Brain pericyte (primary cell): ENCODE measurements at regions not wholly inside any gene's neighbourhood (a gene's known extent, or its start where the extent isn't known, plus 50 kb on each side); places are given as distances from the start of the nearest gene placed in this dataset.
A peak's percentile ranks its signal among the peaks of the same experiment; 100 is the strongest.

Source experiments
- DNase-seq: peaks from one replicate; pipeline ENCODE4 v3.0.0-alpha.2; 2012; ENCODE audit warnings: low read depth, low spot score

GRCh38 chr4:138925495-138925894 is 90.1 kb upstream of the NOCT start:
- DNase-seq = no peak

DNA sequence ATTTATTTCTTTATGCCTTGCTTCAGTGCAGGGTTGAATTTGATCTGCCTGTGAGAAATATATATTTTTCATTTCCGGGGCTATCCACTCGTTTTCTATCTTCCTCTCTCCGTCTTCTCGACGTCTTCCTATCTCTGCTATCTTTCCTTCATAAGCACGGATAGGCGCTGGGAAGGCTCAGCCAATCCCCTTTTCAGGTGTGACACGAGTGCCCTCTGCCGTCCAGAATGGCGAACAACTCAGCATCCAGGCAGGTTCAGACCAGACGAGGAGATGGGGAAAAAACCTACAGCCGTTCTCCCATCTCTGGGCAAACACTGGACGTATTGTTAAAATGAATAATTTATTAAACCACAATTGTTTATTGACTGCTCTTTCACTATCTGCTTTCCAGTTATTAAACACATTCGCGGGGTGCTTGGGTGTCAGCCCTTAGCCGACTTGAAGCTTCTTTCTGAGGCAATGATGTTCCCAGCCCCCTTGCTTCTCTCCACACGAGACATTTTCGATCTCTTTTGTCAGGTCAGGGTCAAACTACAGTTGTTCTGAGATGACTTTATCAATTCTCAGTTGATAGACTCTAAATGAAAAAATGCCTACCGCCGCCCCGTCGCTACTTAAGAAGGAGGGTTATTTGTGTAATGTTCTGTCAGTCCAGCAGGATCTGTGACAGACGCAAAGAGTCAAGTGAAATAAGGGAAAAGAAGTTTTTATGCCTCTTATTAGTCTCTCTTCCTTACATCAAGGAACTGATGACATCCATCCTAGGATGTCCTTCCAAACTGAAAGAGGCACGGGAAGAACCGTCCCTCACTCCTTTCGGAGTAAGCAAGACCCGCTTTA is 96.3 kb upstream of the NOCT start:
- peak; percentile 54 for DNase-seq

- no peak for DNase-seq
These were observed 97.3 kb upstream of the NOCT start for GRCh38 chr4:138918169-138918869.

DNA sequence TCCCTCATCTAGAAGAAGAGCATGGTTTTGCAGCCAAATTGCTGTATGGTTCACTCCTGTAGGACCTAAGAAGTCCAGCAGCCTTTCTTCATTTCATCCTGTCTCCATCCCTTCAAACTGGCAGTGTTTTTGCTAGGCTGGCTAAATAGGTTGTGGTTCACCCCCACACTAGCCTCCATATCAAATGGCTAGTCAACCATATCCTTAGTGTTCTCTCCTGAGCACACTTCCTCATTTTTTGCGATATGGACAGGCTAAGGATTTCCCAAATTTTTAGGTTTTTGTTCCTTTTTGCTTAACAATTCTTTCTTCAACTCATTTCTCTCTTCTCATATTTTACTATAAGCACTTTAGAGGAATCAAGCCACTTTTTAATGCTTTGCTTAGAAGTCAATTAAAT is 98.8 kb upstream of the NOCT start:
- DNase-seq = no peak

GRCh38 chr4:138915756-138916155 is 99.8 kb upstream of the NOCT start:
- DNase-seq = no peak

DNA sequence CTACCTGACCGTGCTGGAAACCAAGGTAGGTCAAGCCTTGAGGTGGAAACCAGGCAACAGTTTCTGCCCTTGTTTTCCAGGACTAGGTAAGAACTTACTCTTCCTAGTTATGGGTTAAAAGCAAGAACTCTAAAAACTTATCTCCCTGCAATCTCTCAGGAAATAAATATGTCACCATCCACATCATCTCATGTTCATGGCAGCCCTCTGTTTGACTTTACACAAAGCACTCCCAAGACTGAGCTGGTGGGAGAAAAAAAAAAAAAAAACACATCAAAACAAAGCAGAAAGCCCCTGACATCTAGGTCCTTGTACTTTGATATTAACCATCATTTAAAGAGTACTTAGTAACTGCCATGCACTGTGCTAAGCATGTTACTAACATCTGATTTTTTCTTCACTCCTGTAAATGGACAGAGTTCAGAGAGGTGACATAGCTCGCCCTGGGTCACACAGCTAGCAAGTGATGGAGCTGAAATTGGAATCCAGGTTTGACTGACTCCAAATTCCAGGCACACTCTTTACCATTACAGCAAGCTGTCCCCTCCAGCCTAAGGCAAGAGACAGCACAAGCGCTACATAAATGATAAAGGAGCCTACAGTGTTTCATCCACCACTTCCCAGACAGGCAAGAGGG is 102.8 kb upstream of the NOCT start:
- DNase-seq = no peak

- no peak for DNase-seq
These were observed 103.5 kb upstream of the NOCT start for GRCh38 chr4:138911909-138912703.

DNA sequence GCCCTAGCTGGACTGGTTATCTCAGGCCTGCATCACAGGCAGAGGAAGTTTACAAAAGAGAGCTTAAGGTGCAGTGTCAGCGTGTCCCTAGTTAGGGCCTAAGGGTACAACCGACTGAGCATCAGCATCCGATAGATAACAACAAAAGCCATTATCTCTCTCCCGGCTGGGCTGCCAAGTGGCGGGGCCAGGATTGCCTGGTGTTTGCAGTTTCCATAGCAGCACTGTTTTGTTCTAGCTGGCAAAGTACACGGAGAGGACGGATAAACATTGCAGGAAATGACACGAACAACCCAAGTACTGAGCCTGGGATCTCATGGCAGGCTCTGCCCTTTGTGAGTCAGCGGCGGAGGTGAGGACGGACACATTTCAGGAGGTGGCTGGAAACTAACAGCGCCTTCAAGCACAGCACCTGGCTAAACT is 104.7 kb upstream of the NOCT start:
- DNase-seq = peak; percentile 27

- no peak for DNase-seq
These were observed 105.2 kb upstream of the NOCT start for GRCh38 chr4:138910195-138910913.

DNA sequence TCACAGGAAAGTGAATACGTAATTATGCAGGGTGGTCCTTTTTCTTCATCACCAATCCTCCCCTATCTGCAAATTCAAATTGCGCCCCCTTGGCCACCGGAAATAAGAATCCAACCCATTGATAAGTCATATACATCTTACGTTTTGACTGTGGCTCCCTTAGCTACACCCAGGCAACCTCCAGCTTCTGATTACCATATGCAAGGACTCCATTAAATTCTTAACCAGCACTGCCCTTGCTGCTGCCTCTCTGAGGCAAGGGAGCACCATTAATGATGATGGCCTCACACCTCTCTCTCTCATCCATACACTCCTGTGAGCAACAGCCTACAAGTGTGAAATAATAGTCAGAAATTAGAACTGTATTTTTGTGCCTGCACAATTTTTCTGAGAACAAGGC is 106.0 kb upstream of the NOCT start:
- no peak for DNase-seq

DNA sequence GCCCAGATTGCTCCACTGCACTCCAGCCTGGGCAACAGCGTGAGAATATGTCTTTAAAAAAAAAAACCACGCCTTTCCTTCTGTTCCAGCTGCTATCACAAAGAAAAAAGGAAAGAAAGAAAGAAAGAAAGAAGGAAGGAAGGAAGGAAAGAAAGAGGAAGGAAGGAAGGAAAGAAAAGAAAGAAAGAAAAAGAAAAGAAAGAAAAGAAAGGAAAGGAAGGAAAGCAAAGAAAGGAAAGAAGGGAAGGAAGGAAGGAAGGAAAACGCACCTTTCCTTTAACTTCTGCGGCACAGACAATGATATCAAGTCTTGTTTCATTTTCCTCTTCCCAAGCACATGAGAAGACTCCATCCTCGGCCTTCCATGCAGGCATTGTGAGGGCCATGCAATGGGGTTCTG is 107.4 kb upstream of the NOCT start:
- no peak for DNase-seq

DNA sequence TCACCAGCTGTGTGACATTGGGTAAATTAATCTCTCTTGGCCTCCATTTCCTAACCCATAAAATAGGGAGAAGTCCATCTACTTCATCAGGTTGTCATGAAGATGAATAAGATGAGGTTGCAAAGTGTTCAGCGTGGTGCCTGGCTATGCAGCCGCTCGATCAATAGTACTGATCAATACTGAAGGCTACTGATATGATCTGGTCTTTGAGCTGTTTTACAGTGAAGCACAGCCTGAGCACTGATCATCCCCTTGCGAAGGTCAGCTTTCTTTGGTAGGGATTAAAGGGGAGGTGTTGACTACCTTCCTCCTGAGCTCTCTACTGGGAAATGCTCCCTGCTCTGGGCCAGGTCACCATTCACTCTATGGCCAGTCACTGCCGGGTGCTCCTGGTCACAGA is 108.4 kb upstream of the NOCT start:
- no peak for DNase-seq

DNA sequence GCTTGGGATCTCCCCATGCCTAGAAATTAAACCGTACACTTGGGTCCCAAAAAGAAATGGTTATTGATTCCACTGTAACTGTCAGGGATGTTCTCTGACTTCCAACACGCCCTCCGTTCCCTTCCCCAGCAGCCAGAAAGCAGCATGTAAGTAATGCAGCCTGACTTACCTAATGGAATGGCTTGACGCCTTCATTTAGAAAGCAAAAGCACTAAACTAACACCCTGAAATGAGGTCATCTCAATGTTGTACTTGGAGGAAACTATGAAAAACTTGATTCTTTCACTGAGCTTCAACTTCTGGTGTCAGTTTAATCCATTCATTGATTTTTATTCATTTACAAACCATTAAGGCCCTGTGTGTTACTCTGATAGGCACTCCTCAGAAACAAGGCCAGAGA is 110.8 kb upstream of the NOCT start:
- DNase-seq = no peak

GRCh38 chr4:138903185-138903584 is 112.4 kb upstream of the NOCT start:
- no peak for DNase-seq

DNA sequence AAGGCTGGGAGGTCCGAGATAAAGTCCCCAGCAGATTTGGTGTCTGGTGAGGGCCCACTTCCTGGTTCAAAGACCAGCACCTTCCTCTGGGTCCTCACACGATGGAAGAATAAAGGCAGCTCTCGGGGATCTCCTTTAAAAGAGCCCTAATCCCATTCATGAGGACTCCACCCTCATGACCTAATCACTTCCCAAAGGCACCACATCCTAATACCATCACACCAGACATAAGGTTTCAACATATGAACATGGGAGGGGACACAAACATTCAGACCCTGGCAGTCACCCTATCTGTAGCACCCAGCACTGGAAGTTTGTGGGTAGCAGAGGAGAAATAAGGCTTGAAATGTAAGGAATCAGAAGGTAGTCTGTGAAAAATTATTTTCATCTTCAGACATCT is 112.9 kb upstream of the NOCT start:
- DNase-seq = no peak

DNA sequence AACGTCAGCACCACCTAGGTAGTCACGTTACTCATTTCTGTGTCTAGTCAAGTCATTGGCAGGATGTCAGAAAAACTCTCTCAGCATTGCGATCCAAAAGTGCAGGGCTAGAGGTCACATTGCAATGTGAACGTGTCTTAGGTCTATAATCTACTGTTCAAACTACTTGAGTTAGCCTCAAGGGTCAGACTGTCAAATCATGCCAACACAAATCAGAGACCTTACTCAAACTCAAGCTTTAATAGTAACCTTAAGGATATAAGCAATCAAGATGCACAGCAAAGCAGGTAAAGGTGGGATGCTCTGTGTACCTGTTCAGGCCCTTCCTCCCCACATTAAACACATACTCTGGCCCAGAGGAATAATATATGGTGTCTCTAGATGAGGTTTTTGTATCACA is 114.4 kb upstream of the NOCT start:
- no peak for DNase-seq

GRCh38 chr4:138899999-138900398 is 115.6 kb upstream of the NOCT start:
- no peak for DNase-seq

GRCh38 chr4:138898282-138898681 is 117.3 kb upstream of the NOCT start:
- no peak for DNase-seq

DNA sequence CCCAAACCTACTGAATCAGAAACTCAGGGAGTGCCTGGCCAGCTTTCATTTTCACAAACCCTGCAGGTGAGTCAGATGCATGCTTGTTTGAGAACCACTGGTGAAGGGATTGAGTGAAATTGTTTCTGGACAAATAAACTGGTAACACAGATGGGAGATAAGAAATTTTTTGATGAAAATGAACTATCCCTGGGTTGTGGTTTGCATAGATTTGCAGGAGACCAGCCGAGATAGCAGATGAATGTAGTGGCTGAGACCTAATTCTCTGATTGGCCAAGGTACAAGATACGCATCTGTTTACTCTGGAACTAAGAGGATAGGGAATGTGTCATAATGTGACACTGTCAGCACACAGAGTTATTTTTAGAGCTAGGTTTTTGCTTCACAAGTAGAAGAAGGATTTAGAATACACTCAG is 117.8 kb upstream of the NOCT start:
- no peak for DNase-seq

GRCh38 chr4:138894709-138895108 is 120.9 kb upstream of the NOCT start:
- DNase-seq = no peak

DNA sequence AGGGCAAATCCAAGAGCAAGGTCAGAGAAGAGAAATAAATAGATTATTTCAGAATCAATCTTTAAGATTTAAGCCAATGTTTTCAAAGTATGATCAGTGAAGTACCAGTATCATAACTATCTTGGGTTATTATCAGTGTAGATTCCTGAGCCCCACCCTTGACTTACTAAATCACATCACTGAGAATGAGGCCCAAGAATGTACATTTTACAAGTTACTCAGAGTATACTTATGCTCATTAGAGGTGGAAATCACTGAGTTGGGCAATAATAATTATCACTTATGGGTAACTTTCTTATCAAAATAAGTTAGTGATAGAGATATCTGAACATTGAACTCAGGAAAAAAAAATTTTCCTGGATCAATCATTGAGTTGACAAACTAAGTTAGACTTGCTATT is 121.6 kb upstream of the NOCT start:
- no peak for DNase-seq
